A673 (cell line): ENCODE measurements at regions not wholly inside any gene's neighbourhood (a gene's known extent, or its start where the extent isn't known, plus 50 kb on each side); places are given as distances from the start of the nearest gene placed in this dataset.

ENCODE experiments used
- EZH2 ChIP-seq: fragments of 200-600 bp; sonication (generic); IDR thresholded peaks from 2 replicates; pipeline ENCODE4 v1.6.1; 2017; ENCODE audit warnings: borderline replicate concordance, low read depth, mild to moderate bottlenecking, mixed read lengths, antibody characterized with exemption, low read length; ENCODE audit not compliant: poor library complexity, severe bottlenecking
- TF ChIP-seq, protein P1 (sequence below): fragments of 300-800, 200-600 bp; sonication (generic); conservative IDR thresholded peaks from 2 replicates; pipeline ENCODE4 v1.5.1; 2017; ENCODE audit warnings: low read depth, mild to moderate bottlenecking, antibody characterized with exemption, low read length, moderate library complexity, mixed read lengths

DNA sequence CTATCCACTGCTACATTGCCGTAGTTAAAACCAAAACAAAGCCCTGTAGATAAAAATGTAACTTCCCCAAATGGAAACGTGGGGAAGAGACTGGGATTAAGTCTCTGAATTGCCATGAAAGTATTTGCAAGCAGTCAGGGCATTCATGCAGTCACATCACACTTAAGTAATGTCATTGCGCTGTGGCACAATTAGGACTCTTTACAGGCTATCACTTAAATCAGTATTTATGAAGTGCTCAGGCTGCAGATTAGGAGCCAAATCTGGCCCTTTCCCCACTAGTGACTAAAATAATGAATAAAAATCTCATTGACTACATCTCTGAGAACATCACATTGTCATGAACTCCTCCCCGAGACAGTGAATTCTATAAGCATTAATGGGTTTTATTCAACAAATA lies 300.9 kb downstream of the ICOS start:
- TF ChIP-seq, protein P1, sequence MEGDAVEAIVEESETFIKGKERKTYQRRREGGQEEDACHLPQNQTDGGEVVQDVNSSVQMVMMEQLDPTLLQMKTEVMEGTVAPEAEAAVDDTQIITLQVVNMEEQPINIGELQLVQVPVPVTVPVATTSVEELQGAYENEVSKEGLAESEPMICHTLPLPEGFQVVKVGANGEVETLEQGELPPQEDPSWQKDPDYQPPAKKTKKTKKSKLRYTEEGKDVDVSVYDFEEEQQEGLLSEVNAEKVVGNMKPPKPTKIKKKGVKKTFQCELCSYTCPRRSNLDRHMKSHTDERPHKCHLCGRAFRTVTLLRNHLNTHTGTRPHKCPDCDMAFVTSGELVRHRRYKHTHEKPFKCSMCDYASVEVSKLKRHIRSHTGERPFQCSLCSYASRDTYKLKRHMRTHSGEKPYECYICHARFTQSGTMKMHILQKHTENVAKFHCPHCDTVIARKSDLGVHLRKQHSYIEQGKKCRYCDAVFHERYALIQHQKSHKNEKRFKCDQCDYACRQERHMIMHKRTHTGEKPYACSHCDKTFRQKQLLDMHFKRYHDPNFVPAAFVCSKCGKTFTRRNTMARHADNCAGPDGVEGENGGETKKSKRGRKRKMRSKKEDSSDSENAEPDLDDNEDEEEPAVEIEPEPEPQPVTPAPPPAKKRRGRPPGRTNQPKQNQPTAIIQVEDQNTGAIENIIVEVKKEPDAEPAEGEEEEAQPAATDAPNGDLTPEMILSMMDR = no peak
- TF ChIP-seq EZH2 = no peak
